ENCODE measurements at regions not wholly inside any gene's neighbourhood (a gene's known extent, or its start where the extent isn't known, plus 50 kb on each side); places are given as distances from the start of the nearest gene placed in this dataset.

DNA sequence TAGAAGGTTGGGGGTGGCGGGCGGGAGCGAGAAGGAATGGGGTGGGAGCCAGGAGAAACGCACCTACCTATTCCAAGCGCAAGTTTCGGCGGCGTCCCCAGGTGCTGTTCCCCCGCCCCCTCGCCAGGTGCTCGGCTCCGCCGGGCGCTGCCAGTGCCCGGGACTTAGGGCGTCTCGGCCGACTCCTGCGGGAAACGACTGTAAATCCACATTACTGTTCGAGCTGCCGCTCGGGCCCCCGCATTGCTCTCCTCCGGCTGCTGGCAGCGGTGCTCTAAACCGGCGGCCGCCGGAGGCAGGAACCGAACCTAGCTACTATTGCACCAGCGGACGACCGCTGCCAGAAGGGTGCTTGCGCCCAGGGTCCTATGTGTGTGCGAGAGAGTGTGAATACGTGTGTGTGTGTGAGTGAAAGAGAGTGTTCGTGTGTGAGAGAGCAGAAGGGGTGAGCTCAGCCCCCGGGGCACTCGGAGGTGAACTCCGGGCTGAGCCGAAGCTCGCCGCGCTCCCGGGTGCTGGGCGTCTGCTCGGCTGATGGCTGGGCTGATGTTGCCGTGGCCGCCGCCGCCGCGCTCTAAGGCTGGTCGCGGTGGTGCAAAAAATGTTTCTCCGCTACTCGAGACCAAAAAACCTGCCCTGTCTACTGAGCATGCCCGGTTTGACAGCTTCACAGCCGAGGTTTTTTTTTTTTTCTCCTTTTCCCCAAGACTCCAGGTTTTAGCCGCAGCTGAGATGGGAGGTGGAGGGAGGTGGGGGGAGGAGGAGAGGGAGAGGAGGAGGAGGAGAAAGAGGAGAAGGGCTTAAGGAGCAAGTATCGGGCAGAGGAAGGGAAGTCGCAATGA lies 115.7 kb upstream of the TEX13C start:
- CTCF ChIA-PET, result interaction anchor here (0.7 kb wide), 1 partner anchor 213 kb away, joined by 3 read pairs; no protein-coding TSS in a partner anchor

DNA sequence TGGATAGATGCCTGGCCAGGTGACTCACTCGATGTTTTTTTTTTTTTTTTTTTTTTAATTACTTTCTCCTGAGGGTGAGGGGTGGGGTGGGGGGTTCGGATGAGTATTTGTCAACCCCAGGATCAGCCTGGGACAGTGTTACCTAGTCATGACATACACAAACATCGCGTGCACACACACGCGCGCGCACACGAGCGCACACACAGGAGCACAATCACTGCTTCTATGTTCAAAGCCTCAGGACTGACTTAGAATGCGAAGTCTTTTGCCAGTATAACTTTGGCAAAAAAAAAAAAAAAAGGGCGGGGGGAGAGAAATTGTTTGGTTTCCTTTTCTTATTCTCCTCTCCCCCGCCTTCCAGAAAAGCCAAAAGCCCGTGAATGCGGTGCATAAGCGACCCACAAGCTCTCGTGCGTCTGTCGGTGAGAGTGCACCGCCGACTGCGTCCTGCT lies 115.0 kb upstream of the TEX13C start:
- H3K9me3 Mint-ChIP-seq, result no peaks in the 10 kb centered on the region
- H3K36me3 ChIP-seq (ENCODE audit: insufficient read depth, low read length), result no peaks in the 10 kb centered on the region
- H3K9me3 ChIP-seq (ENCODE audit: low read length), result no peaks in the 10 kb centered on the region
- no peak overlapping the region for H3K27ac ChIP-seq (ENCODE audit: low read depth, low read length)
- no peak for DNase-seq
- ChIA-PET POLR2A (no interaction called here), CTCF (interaction anchor here (0.7 kb wide), 1 partner anchor 214 kb away, joined by 3 read pairs; no protein-coding TSS in a partner anchor)
- no peaks in the 10 kb centered on the region for H3K27me3 ChIP-seq (ENCODE audit: insufficient read depth, low read length, poor library complexity, severe bottlenecking)
- H3K4me3 ChIP-seq (ENCODE audit: low read length), result no peak overlapping the region
- no peak overlapping the region for H3K27ac Mint-ChIP-seq
- H3K36me3 Mint-ChIP-seq, result no peaks in the 10 kb centered on the region
- H3K4me3 Mint-ChIP-seq, result peak overlapping the region; percentile 66 to 89 (median 79)
- H3K4me1 ChIP-seq (ENCODE audit: insufficient read depth, low read length), result no peaks in the 10 kb centered on the region
- peaks cover 16 to 38% (median 27%) of the 10 kb centered on the region in 3 donors for H3K4me1 Mint-ChIP-seq
- H3K27me3 Mint-ChIP-seq, result peaks cover 24 to 47% of the 10 kb centered on the region in 2 donors

More for the DNA sequence above, 115.7 kb upstream of the TEX13C start:
- H3K4me3 ChIP-seq (ENCODE audit: low read length), result no peak overlapping the region
- H3K4me1 ChIP-seq (ENCODE audit: insufficient read depth, low read length), result no peaks in the 10 kb centered on the region
- Mint-ChIP-seq H3K36me3 (no peaks in the 10 kb centered on the region), H3K9me3 (no peaks in the 10 kb centered on the region), H3K4me3 (peak overlapping the region; percentile 66 to 89 (median 79)), H3K4me1 (peaks cover 16 to 38% (median 27%) of the 10 kb centered on the region in 3 donors), H3K27me3 (peaks cover 24 to 52% of the 10 kb centered on the region in 2 donors), H3K27ac (no peak overlapping the region)
- no peak overlapping the region for H3K27ac ChIP-seq (ENCODE audit: low read depth, low read length)
- no peaks in the 10 kb centered on the region for H3K9me3 ChIP-seq (ENCODE audit: low read length)
- H3K36me3 ChIP-seq (ENCODE audit: insufficient read depth, low read length), result no peaks in the 10 kb centered on the region
- no peaks in the 10 kb centered on the region for H3K27me3 ChIP-seq (ENCODE audit: insufficient read depth, low read length, poor library complexity, severe bottlenecking)
- no peak for DNase-seq
- POLR2A ChIA-PET, result interaction anchor here (0.6 kb wide), 1 partner anchor 538 kb away, joined by 3 read pairs; no protein-coding TSS in a partner anchor

DNA sequence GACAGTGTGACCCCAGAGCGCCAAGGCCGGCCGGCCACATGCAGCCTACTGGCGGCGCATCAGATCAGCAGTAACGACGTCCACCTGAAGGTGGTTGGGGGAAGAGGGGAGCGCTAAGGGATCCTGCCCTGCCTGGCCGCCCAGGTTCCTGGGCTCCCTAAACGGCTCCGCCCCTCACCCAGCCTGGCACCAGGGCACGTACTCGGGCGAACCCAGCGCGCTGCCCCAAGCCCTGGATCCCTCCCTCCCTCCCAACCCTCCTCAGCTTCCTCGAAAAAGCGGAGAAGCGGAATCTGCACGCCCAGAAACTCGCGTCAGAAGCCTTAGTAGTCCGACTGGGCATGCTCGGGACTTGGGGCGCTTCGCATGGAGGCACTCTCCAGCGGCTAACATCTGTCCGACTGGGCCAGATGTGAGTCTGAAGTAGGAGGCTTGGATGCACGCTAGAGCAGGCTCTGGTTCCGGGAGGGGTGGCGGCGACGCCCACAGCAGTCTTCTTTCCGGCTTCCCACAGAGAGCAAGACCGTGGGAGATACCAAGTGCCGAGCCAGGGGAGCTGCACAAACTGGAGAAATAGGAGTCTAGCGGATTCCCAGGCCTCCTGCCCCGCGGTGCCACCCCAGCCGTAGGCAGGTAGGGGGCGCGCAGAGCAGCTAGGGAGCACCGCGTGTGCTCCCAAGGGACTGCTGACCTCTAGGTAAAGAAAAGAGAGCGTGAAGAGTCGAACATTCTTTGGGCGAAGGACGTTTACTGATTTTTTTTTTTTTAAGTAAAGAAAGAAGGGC lies 114.3 kb upstream of the TEX13C start:
- H3K27ac Mint-ChIP-seq, result peak overlapping the region in 1 of 8 donors; percentile 64
- no peaks in the 10 kb centered on the region for H3K9me3 ChIP-seq (ENCODE audit: low read length)
- ChIA-PET POLR2A (no interaction called here), CTCF (no interaction called here)
- H3K36me3 Mint-ChIP-seq, result no peaks in the 10 kb centered on the region
- H3K4me3 ChIP-seq (ENCODE audit: low read length), result no peak overlapping the region
- peak overlapping the region; percentile 75 to 90 (median 79) for H3K4me3 Mint-ChIP-seq
- H3K9me3 Mint-ChIP-seq, result no peaks in the 10 kb centered on the region
- no peaks in the 10 kb centered on the region for H3K4me1 ChIP-seq (ENCODE audit: insufficient read depth, low read length)
- DNase-seq, result no peak
- H3K4me1 Mint-ChIP-seq, result peaks cover 16 to 38% (median 27%) of the 10 kb centered on the region in 3 donors
- H3K27me3 ChIP-seq (ENCODE audit: insufficient read depth, low read length, poor library complexity, severe bottlenecking), result no peaks in the 10 kb centered on the region
- H3K27ac ChIP-seq (ENCODE audit: low read depth, low read length), result no peak overlapping the region
- H3K27me3 Mint-ChIP-seq, result peaks cover 25 to 47% of the 10 kb centered on the region in 2 donors
- H3K36me3 ChIP-seq (ENCODE audit: insufficient read depth, low read length), result no peaks in the 10 kb centered on the region

GRCh38 chrX:125205918-125206665 lies 113.6 kb upstream of the TEX13C start:
- Mint-ChIP-seq H3K27me3 (peaks cover 27 to 47% of the 10 kb centered on the region in 2 donors), H3K4me3 (peak overlapping the region; percentile 68 to 90 (median 79)), H3K27ac (no peak overlapping the region), H3K36me3 (no peaks in the 10 kb centered on the region), H3K4me1 (peaks cover 16 to 38% (median 27%) of the 10 kb centered on the region in 3 donors), H3K9me3 (no peaks in the 10 kb centered on the region)
- Histone ChIP-seq H3K36me3 (ENCODE audit: insufficient read depth, low read length) (no peaks in the 10 kb centered on the region), H3K27me3 (ENCODE audit: insufficient read depth, low read length, poor library complexity, severe bottlenecking) (no peaks in the 10 kb centered on the region), H3K4me3 (ENCODE audit: low read length) (no peak overlapping the region), H3K27ac (ENCODE audit: low read depth, low read length) (no peak overlapping the region), H3K4me1 (ENCODE audit: insufficient read depth, low read length) (no peaks in the 10 kb centered on the region), H3K9me3 (ENCODE audit: low read length) (no peaks in the 10 kb centered on the region)
- no peak for DNase-seq
- CTCF ChIA-PET, result no interaction called here
- POLR2A ChIA-PET, result no interaction called here

GRCh38 chrX:125210146-125210545 lies 109.5 kb upstream of the TEX13C start:
- Histone ChIP-seq H3K27ac (ENCODE audit: low read depth, low read length) (no peak overlapping the region), H3K27me3 (ENCODE audit: insufficient read depth, low read length, poor library complexity, severe bottlenecking) (no peaks in the 10 kb centered on the region), H3K4me1 (ENCODE audit: insufficient read depth, low read length) (no peaks in the 10 kb centered on the region), H3K9me3 (ENCODE audit: low read length) (no peaks in the 10 kb centered on the region), H3K36me3 (ENCODE audit: insufficient read depth, low read length) (no peaks in the 10 kb centered on the region), H3K4me3 (ENCODE audit: low read length) (no peak overlapping the region)
- Mint-ChIP-seq H3K4me3 (no peak overlapping the region), H3K36me3 (no peaks in the 10 kb centered on the region), H3K4me1 (peaks cover 5 to 9% (median 9%) of the 10 kb centered on the region in 3 donors), H3K27ac (no peak overlapping the region), H3K27me3 (peaks cover 16 to 18% of the 10 kb centered on the region in 2 donors), H3K9me3 (no peaks in the 10 kb centered on the region)
- DNase-seq, result no peak
- ChIA-PET CTCF (no interaction called here), POLR2A (no interaction called here)

DNA sequence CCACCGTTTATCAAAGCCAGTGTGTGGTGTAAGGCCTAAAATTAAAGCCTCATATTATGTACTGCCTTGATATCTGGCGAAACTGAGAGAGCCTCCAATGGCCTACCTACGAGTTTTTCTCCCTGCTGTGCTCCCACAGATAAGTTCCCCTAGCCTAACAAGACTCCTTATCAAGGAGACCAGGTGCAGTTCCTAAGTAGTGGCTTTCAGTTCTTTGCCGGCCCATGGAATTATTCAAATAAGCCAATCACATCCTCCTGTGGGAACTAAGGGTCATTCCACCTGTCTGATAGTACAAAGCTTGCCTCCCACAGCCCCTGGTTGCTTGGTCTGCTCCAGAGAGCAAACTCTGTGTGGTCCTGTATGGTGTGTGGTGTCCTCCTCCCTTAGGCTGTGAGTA lies 99.8 kb upstream of the TEX13C start:
- H3K4me3 Mint-ChIP-seq, result no peak overlapping the region
- H3K36me3 Mint-ChIP-seq, result no peaks in the 10 kb centered on the region
- H3K27me3 Mint-ChIP-seq, result no peaks in the 10 kb centered on the region
- no peak for DNase-seq
- peak overlapping the region in 1 of 8 donors; percentile 13 for H3K27ac Mint-ChIP-seq
- no peaks in the 10 kb centered on the region for H3K9me3 ChIP-seq (ENCODE audit: low read length)
- ChIA-PET CTCF (no interaction called here), POLR2A (no interaction called here)
- no peaks in the 10 kb centered on the region for H3K36me3 ChIP-seq (ENCODE audit: insufficient read depth, low read length)
- H3K4me1 ChIP-seq (ENCODE audit: insufficient read depth, low read length), result no peaks in the 10 kb centered on the region
- H3K4me1 Mint-ChIP-seq, result no peaks in the 10 kb centered on the region
- H3K27ac ChIP-seq (ENCODE audit: low read depth, low read length), result no peak overlapping the region
- H3K27me3 ChIP-seq (ENCODE audit: insufficient read depth, low read length, poor library complexity, severe bottlenecking), result no peaks in the 10 kb centered on the region
- H3K9me3 Mint-ChIP-seq, result no peaks in the 10 kb centered on the region
- H3K4me3 ChIP-seq (ENCODE audit: low read length), result no peak overlapping the region

GRCh38 chrX:125236955-125237354 lies 82.7 kb upstream of the TEX13C start:
- no peaks in the 10 kb centered on the region for H3K4me1 Mint-ChIP-seq
- H3K27me3 ChIP-seq (ENCODE audit: insufficient read depth, low read length, poor library complexity, severe bottlenecking), result no peaks in the 10 kb centered on the region
- peaks cover 0 to 3% of the 10 kb centered on the region in 2 donors for H3K27me3 Mint-ChIP-seq
- DNase-seq, result no peak
- no peak overlapping the region for H3K27ac Mint-ChIP-seq
- POLR2A ChIA-PET, result no interaction called here
- H3K36me3 ChIP-seq (ENCODE audit: insufficient read depth, low read length), result no peaks in the 10 kb centered on the region
- H3K27ac ChIP-seq (ENCODE audit: low read depth, low read length), result no peak overlapping the region
- CTCF ChIA-PET, result no interaction called here
- H3K4me3 ChIP-seq (ENCODE audit: low read length), result no peak overlapping the region
- H3K4me3 Mint-ChIP-seq, result no peak overlapping the region
- no peaks in the 10 kb centered on the region for H3K9me3 Mint-ChIP-seq
- no peaks in the 10 kb centered on the region for H3K9me3 ChIP-seq (ENCODE audit: low read length)
- H3K36me3 Mint-ChIP-seq, result no peaks in the 10 kb centered on the region
- H3K4me1 ChIP-seq (ENCODE audit: insufficient read depth, low read length), result no peaks in the 10 kb centered on the region

All from CD8-positive, alpha-beta memory T cell (primary cell).